ENCODE measurements at regions not wholly inside any gene's neighbourhood (a gene's known extent, or its start where the extent isn't known, plus 50 kb on each side); places are given as distances from the start of the nearest gene placed in this dataset.

GRCh38 chr2:195408196-195408595, 248.8 kb upstream of the SLC39A10 start:
- H3K27me3 ChIP-seq, result no peaks in the 10 kb centered on the region
- DNase-seq, result no peak
- H3K36me3 ChIP-seq, result no peaks in the 10 kb centered on the region
- H3K4me3 ChIP-seq, result no peak overlapping the region
- intact Hi-C loops (cut with DNase I; ENCODE audit: low total_unique reads), result no loop called here
- TF ChIP-seq POLR2A (IDR thresholded peaks at IDR 0.05), result no peak
- H3K9me3 ChIP-seq, result no peaks in the 10 kb centered on the region
- 67 to 74% (median 69%) methylated on average over 3 of the region's 3 CpGs for WGBS, 5 donors
- no peak overlapping the region for H3K27ac ChIP-seq
- no peaks in the 10 kb centered on the region for H3K4me1 ChIP-seq

DNA sequence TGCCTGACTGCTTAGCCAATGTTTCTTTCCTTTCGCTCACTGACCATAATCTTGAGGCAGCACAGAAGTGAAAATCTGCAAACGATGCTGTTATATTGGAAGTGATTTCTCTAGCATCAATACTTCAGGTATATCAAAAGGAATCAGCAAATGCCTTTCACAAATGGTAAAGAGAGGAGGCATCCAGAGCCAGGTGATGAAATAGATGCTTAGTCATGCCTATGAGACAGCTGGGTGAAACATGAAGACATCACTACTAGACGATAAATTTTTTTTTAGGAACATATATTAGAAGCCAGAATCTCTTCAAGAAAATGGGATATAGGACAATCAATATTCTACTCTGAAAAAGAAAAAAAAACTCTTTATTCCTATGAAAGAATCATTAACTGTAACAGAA, 249.2 kb upstream of the SLC39A10 start:
- intact Hi-C loops (cut with DNase I; ENCODE audit: low total_unique reads), result no loop called here
- 82 to 92% (median 85%) methylated on average over 3 of the region's 3 CpGs for WGBS, 5 donors
- TF ChIP-seq EP300 (IDR thresholded peaks at IDR 0.05) (no peak), POLR2A (IDR thresholded peaks at IDR 0.05) (no peak)
- Histone ChIP-seq H3K27ac (no peak overlapping the region), H3K4me3 (no peak overlapping the region), H3K4me1 (no peaks in the 10 kb centered on the region), H3K27me3 (no peaks in the 10 kb centered on the region), H3K36me3 (no peaks in the 10 kb centered on the region), H3K9me3 (no peaks in the 10 kb centered on the region)
- DNase-seq, result no peak

- H3K4me1 ChIP-seq, result no peaks in the 10 kb centered on the region
- H3K27ac ChIP-seq, result no peak overlapping the region
- WGBS, 5 donors, result 77 to 83% (median 81%) methylated on average over 13 of the region's 13 CpGs
- TF ChIP-seq POLR2A (IDR thresholded peaks at IDR 0.05) (no peak), CTCF (IDR thresholded peaks at IDR 0.05) (no peak), POLR2AphosphoS5 (IDR thresholded peaks at IDR 0.05) (no peak), EP300 (IDR thresholded peaks at IDR 0.05) (no peak)
- H3K36me3 ChIP-seq, result no peaks in the 10 kb centered on the region
- H3K27me3 ChIP-seq, result no peaks in the 10 kb centered on the region
- intact Hi-C loops (cut with DNase I; ENCODE audit: low total_unique reads), result no loop called here
- no peaks in the 10 kb centered on the region for H3K9me3 ChIP-seq
- no peak overlapping the region for H3K4me3 ChIP-seq
- DNase-seq, result no peak
These were observed 250.0 kb upstream of the SLC39A10 start for GRCh38 chr2:195406886-195407603.

GRCh38 chr2:195404651-195405050, 252.4 kb upstream of the SLC39A10 start:
- no peaks in the 10 kb centered on the region for H3K4me1 ChIP-seq
- no peak overlapping the region for H3K4me3 ChIP-seq
- peak in 1 of 2 donors; percentile 9 for DNase-seq
- H3K36me3 ChIP-seq, result no peaks in the 10 kb centered on the region
- TF ChIP-seq CTCF (IDR thresholded peaks at IDR 0.05), result no peak
- H3K9me3 ChIP-seq, result no peaks in the 10 kb centered on the region
- WGBS, 5 donors, result 58 to 75% (median 66%) methylated on average over 2 of the region's 2 CpGs
- no peak overlapping the region for H3K27ac ChIP-seq
- intact Hi-C loops (cut with DNase I; ENCODE audit: low total_unique reads), result no loop called here
- H3K27me3 ChIP-seq, result no peaks in the 10 kb centered on the region

- no peaks in the 10 kb centered on the region for H3K27me3 ChIP-seq
- no peak for TF ChIP-seq CTCF (IDR thresholded peaks at IDR 0.05)
- no peak overlapping the region for H3K4me3 ChIP-seq
- no peaks in the 10 kb centered on the region for H3K4me1 ChIP-seq
- intact Hi-C loops (cut with DNase I; ENCODE audit: low total_unique reads), result no loop called here
- 76 to 85% (median 78%) methylated on average over 2 of the region's 2 CpGs for WGBS, 5 donors
- DNase-seq, result no peak
- H3K36me3 ChIP-seq, result no peaks in the 10 kb centered on the region
- no peak overlapping the region for H3K27ac ChIP-seq
- H3K9me3 ChIP-seq, result no peaks in the 10 kb centered on the region
These were observed 260.5 kb upstream of the SLC39A10 start for GRCh38 chr2:195396479-195396878.

Data from stomach (tissue), 8 donors.